ENCODE measurements at regions not wholly inside any gene's neighbourhood (a gene's known extent, or its start where the extent isn't known, plus 50 kb on each side); places are given as distances from the start of the nearest gene placed in this dataset.

- TF ChIP-seq POLR2A (IDR thresholded peaks at IDR 0.05) (no peak), CTCF (IDR thresholded peaks at IDR 0.05) (no peak), POLR2AphosphoS5 (IDR thresholded peaks at IDR 0.05; ENCODE audit: insufficient read depth in 1 of 2, low read depth in 1 of 2) (no peak)
Observed at GRCh38 chr12:11446372-11446771, 51.0 kb upstream of the PRB2 start.

All from vagina (tissue), 2 donors.